Keratinocyte (primary cell): ENCODE measurements at regions not wholly inside any gene's neighbourhood (a gene's known extent, or its start where the extent isn't known, plus 50 kb on each side); places are given as distances from the start of the nearest gene placed in this dataset.

ENCODE experiments used
- DNase-seq: peaks from one replicate; pipeline ENCODE4 v3.0.0-alpha.2; 2011; ENCODE audit warnings: low read depth, missing footprints, low spot score
- FAIRE-seq: peaks from 2 replicates; lab custom pipeline; 2011; peaks lifted over from hg19 to GRCh38; lab: Jason Lieb, UNC
- H2AFZ ChIP-seq: 2 replicates; pipeline ENCODE4 v1.6.0; 2012; ENCODE audit warnings: low read length, control low read depth, inconsistent platforms; ENCODE audit not compliant: control insufficient read depth
- H3K27ac ChIP-seq: 2 replicates; pipeline ENCODE4 v1.5.1; 2011; ENCODE audit warnings: low read length; ENCODE audit not compliant: control insufficient read depth, insufficient read depth
- H3K27me3 ChIP-seq: 3 replicates; pipeline ENCODE4 v1.6.0; 2011; ENCODE audit warnings: low read length; ENCODE audit not compliant: control insufficient read depth, insufficient read depth; ENCODE audit errors: extremely low read depth
- H3K36me3 ChIP-seq, 2 experiments: 2 replicates in 1 of 2; 3 replicates in 1 of 2; pipeline ENCODE4 v1.5.1; 2011; ENCODE audit warnings: low read length in 2 of 2, mild to moderate bottlenecking in 1 of 2; ENCODE audit not compliant: control insufficient read depth in 2 of 2, insufficient read depth in 2 of 2; ENCODE audit errors: extremely low read depth in 1 of 2
- H3K4me1 ChIP-seq: 3 replicates; pipeline ENCODE4 v1.5.1; 2011; ENCODE audit warnings: low read length; ENCODE audit not compliant: control insufficient read depth, insufficient read depth; ENCODE audit errors: extremely low read depth
- H3K4me2 ChIP-seq: 3 replicates; pipeline ENCODE4 v1.6.0; 2011; ENCODE audit warnings: low read depth, low read length; ENCODE audit not compliant: control insufficient read depth, insufficient read depth; ENCODE audit errors: extremely low read depth
- H3K4me3 ChIP-seq, 3 experiments: fragments of 200-600 bp in 1 of 3; sonication (generic) in 1 of 3; 2 replicates in 2 of 3; 3 replicates in 1 of 3; pipeline ENCODE4 v1.5.1; 2011 to 2016; ENCODE audit warnings: low read length in 3 of 3, mild to moderate bottlenecking in 3 of 3, control low read depth in 2 of 3, inconsistent platforms in 1 of 3, low read depth in 1 of 3, mixed read lengths in 1 of 3, mixed run types in 1 of 3, moderate library complexity in 1 of 3; ENCODE audit not compliant: control insufficient read depth in 2 of 3, insufficient read depth in 2 of 3; ENCODE audit errors: extremely low read depth in 1 of 3
- H3K79me2 ChIP-seq: 2 replicates; pipeline ENCODE4 v1.6.0; 2012; ENCODE audit warnings: low read length; ENCODE audit not compliant: control insufficient read depth, insufficient read depth
- H3K9ac ChIP-seq: 3 replicates; pipeline ENCODE4 v1.6.0; 2011; ENCODE audit warnings: low read length; ENCODE audit not compliant: control insufficient read depth, insufficient read depth; ENCODE audit errors: extremely low read depth
- H3K9me1 ChIP-seq: 3 replicates; pipeline ENCODE4 v1.6.0; 2011; ENCODE audit warnings: low read length; ENCODE audit not compliant: control insufficient read depth, insufficient read depth; ENCODE audit errors: extremely low read depth
- H3K9me3 ChIP-seq: 2 replicates; pipeline ENCODE4 v1.5.1; 2012; ENCODE audit warnings: low read depth, low read length; ENCODE audit not compliant: control insufficient read depth
- H4K20me1 ChIP-seq: 3 replicates; pipeline ENCODE4 v1.6.0; 2011; ENCODE audit warnings: low read length; ENCODE audit not compliant: control insufficient read depth, insufficient read depth; ENCODE audit errors: extremely low read depth
- CTCF ChIP-seq, 3 experiments: IDR thresholded peaks in 1 of 3; conservative IDR thresholded peaks in 1 of 3; optimal IDR thresholded peaks in 1 of 3; 2 replicates in 2 of 3; 3 replicates in 1 of 3; pipeline versions ENCODE3 to v1.5.1; 2011; ENCODE audit warnings: low read length in 3 of 3, mild to moderate bottlenecking in 3 of 3, moderate library complexity in 2 of 3, control low read depth in 1 of 3, inconsistent platforms in 1 of 3; ENCODE audit not compliant: insufficient read depth in 2 of 3; ENCODE audit errors: extremely low read depth in 1 of 3
- EZH2 ChIP-seq: IDR thresholded peaks from one replicate; pipeline ENCODE4 v1.6.1; 2012; ENCODE audit warnings: inconsistent platforms, mild to moderate bottlenecking, low read length, moderate library complexity
- dilution Hi-C: fragments of 300-500 bp; cut with MboI; formaldehyde crosslinking; loops from one replicate; pipeline ENCODE4 v1.7.0; 2020; ENCODE audit warnings: low sequenced_read_pairs; ENCODE audit not compliant: extremely low pct_ligation_motif_present

GRCh38 chr6:25018568-25018954 is 82.8 kb upstream of the RIPOR2 start:
- Histone ChIP-seq H3K9ac (no peak overlapping the region), H3K9me1 (no peaks in the 10 kb centered on the region), H3K27ac (no peak overlapping the region), H3K4me2 (no peak overlapping the region), H3K4me3 (no peak overlapping the region), H3K4me1 (peaks cover 23% of the 10 kb centered on the region), H2AFZ (no peak overlapping the region), H3K36me3 (no peaks in the 10 kb centered on the region), H3K9me3 (no peaks in the 10 kb centered on the region), H3K27me3 (no peaks in the 10 kb centered on the region), H3K79me2 (no peaks in the 10 kb centered on the region), H4K20me1 (no peaks in the 10 kb centered on the region)
- DNase-seq (no peak), FAIRE-seq (no peak)
- dilution Hi-C loops, result no loop called here
- no peak for TF ChIP-seq EZH2
- no peak for TF ChIP-seq CTCF (optimal IDR thresholded peaks at IDR 0.05 in 1 of 3, IDR thresholded peaks at IDR 0.05 in 1 of 3, conservative IDR thresholded peaks at IDR 0.05 in 1 of 3; ENCODE audit: extremely low read depth in 1 of 3, insufficient read depth in 2 of 3, low read length in 3 of 3)

- FAIRE-seq (peak; percentile 41), DNase-seq (no peak)
- no peak overlapping the region for H3K4me3 ChIP-seq
- H3K9ac ChIP-seq, result no peak overlapping the region
- H3K36me3 ChIP-seq, result no peaks in the 10 kb centered on the region
- no peak overlapping the region for H2AFZ ChIP-seq
- no peaks in the 10 kb centered on the region for H3K79me2 ChIP-seq
- no peaks in the 10 kb centered on the region for H3K9me3 ChIP-seq
- H4K20me1 ChIP-seq, result no peaks in the 10 kb centered on the region
- TF ChIP-seq CTCF (optimal IDR thresholded peaks at IDR 0.05 in 1 of 3, IDR thresholded peaks at IDR 0.05 in 1 of 3, conservative IDR thresholded peaks at IDR 0.05 in 1 of 3; ENCODE audit: extremely low read depth in 1 of 3, insufficient read depth in 2 of 3, low read length in 3 of 3) (no peak), EZH2 (no peak)
- H3K27me3 ChIP-seq, result no peaks in the 10 kb centered on the region
- H3K9me1 ChIP-seq, result no peaks in the 10 kb centered on the region
- H3K4me2 ChIP-seq, result no peak overlapping the region
- dilution Hi-C loops, result no loop called here
- H3K4me1 ChIP-seq, result peaks cover 33% of the 10 kb centered on the region
- no peak overlapping the region for H3K27ac ChIP-seq
These were observed 86.4 kb upstream of the RIPOR2 start for GRCh38 chr6:25022140-25022553.
